NOMO-1 treated with DMSO at 0.1 percent for 48 hours (cell line): ENCODE measurements at regions not wholly inside any gene's neighbourhood (a gene's known extent, or its start where the extent isn't known, plus 50 kb on each side); places are given as distances from the start of the nearest gene placed in this dataset.

Experiments
- DNase-seq: peaks from one replicate; lab custom pipeline; 2025; ENCODE audit not compliant: unreplicated experiment; lab: John Stamatoyannopoulos, UW

DNA sequence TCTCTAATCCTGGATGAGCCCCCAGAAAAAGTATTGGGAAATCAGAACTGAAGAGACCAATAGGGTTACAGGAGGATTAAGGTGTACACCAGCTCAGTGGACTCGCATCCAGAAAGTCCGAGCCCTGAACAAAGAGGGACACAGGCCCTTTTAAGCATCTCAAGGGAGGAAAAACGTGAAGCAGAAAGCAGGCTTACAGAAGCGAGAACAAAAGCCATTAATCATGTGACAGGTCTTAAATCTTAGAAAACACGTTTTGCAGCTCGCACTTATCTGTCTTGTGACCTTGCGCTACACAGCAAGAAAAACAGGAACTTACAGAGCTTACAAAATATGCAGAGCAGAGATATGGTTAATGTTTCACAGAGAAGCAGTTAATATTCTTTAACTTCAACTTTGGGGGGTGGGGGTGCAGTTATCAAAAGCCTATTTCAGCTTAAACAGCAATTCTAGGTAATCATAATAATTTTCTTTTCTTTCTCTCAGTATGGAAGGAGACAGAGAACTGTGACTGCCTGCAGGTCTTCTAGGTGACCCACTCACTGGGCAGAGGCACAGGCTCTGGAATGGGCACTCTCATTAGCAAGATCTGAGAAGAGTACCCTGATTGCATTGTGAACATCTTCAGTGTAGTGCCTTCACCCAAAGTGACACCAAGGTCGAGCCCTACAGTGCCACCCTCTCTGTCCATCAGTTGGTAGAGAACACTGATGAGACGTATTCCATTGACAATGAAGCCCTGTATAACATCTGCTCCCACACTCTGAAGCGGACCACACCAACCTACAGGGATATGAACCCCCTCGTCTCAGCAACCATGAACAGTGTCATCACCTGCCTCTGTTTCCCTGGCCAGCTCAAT, 65.0 kb upstream of the MOCS1 start:
- DNase-seq: peak; percentile 56

DNA sequence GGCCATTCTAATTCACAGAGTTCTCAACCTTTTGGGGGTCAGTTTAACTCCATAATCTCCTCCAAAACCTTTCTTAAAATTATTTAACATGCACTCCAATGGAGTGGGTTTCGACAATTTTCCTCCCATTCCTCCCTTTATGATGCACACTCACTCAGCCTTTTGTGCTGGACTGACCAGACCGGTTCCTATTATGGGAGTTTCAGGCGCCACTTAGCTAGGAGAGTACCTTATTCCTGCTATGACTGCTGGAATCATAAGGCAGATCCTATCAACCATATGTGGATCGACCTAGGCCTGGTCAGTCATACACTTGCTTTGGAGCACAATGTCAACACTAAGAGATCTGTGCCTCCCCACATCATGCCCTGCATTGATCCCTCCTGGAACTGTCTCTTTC, 63.9 kb upstream of the MOCS1 start:
- DNase-seq: no peak

DNA sequence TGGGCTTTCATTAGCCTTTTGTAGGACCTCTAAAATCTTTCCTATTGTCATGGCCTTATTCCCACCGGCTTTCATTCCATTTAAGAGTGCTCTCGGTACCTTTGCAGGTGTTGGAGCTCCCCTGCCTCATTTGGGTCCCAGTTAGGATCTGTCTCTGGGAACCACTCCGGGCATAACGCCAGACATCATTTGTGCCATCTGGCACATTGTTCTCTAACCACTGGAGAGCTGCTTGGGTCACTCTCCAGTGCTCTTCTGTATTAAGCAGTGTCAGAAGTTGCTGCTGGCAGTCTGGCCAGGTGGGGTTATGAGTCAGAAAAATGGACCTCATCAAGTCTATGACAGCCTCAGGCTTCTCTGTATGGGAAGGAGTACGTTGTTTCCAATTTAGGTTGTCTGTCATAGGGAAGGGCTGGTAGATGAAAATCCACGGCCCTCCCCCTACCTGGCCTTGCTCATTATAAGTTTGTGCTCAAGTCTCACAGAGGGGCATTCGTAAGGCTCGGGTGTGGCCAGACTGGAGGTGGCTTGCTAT, 62.9 kb upstream of the MOCS1 start:
- no peak for DNase-seq

DNA sequence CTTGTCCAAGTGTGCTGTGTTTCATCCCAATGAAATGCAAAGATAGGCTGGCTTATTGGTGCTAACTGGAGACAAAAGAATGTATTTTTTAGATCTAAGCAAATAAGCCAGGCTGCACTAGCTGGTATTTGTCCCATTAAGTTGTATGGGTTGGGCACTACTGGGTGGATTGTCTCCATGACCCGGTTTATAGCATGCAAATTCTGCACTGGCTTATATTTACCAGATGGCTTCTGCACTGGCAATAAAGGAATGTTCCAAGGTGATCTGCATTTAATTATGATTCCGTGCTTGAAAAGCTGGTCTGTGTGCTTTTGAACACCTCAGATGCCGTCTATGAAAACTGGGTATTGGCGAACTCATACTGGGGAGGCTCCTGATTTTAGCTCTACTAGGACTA, 61.4 kb upstream of the MOCS1 start:
- no peak for DNase-seq

DNA sequence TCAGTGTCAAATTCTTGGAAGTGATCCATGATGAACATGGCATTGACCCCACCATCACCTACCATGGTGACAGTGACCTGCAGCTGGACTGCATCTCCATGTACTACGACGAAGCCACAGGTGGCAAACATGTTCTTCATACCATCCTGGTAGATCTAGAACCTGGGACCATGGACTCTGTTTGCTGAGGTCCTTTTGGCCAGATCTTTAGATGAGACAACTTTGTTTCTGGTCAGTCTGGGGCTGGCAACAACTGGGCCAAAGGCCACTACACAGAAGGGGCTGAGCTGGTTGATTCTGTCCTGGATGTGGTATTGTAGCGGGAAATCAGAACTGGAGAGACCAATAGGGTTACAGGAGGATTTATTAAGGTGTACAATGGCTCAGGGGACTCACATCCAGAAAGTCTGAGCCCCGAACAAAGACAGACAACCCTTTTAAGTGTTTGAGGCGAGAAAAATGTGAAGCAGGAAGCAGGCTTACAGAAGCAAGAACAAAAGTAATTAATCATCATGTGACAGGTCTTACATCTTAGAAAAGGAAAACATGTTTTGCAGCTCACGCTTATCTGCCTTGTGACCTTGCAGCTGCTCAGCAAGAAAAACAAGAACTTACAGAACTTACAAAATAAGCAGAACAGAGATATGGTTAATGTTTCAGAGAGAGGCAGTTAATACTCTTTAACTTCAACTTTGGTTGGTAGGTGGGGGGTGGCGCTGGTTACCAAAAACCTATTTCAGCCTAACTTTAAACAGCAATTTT, 58.8 kb upstream of the MOCS1 start:
- peak; percentile 16 for DNase-seq
